C4-2B (cell line): ENCODE measurements at regions not wholly inside any gene's neighbourhood (a gene's known extent, or its start where the extent isn't known, plus 50 kb on each side); places are given as distances from the start of the nearest gene placed in this dataset.

Source experiments
- H3K27ac ChIP-seq: fragments of 450-650 bp; 2 replicates; pipeline ENCODE4 v1.5.1; 2017
- CTCF ChIP-seq: fragments of 450-650 bp; conservative IDR thresholded peaks from 2 replicates; pipeline ENCODE4 v1.5.1; 2017; ENCODE audit warnings: mild to moderate bottlenecking
- ZFX ChIP-seq: fragments of 450-650 bp; IDR thresholded peaks from 2 replicates; pipeline ENCODE4 v1.6.1; 2017

GRCh38 chr3:127137113-127137512 lies 55.8 kb upstream of the PRR23E start:
- no peak overlapping the region for H3K27ac ChIP-seq
- TF ChIP-seq ZFX (no peak), CTCF (no peak)

DNA sequence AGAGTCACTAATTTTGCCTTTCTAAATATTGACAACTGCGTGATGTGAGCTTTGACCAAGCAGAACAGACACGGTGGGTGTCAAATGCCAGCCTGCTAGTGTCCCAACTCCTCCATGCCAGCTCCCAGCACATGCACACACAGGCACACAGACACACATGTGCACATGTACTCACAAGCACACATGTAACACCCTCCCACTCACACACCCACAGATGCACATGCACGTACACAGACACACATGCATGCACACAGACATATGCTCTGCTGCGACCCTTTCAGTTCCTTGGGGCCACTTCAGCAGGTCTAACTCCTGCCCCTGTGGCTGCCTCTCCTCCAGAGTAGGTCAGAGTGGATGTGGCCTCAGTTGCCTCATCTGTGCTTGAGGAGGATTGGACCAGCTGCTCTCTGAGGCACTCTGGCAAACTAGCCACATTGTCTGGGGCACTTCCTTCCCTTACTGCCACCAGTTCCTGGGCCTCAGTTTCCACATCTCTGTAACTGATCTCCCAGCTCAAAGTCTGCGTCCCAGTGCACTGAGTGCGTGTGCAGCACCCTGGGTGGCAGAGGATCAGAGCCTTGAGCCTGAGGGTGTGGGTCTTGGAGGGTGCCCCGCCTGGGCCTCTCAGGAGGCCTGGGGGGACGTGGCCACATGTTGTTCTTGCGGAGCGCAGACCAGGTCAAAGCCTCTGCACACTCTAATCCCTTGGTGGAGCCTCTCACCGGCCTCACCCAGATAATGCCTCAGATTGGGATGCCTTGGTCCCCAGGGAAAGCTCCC lies 55.0 kb upstream of the PRR23E start:
- TF ChIP-seq CTCF (no peak), ZFX (no peak)
- H3K27ac ChIP-seq, result no peak overlapping the region

GRCh38 chr3:127139601-127140500 lies 53.1 kb upstream of the PRR23E start:
- H3K27ac ChIP-seq, result no peak overlapping the region
- TF ChIP-seq CTCF (no peak), ZFX (no peak)

GRCh38 chr3:127140501-127141460 lies 52.1 kb upstream of the PRR23E start:
- TF ChIP-seq CTCF, result no peak
- no peak for TF ChIP-seq ZFX
- H3K27ac ChIP-seq, result peak overlapping the region; percentile 45

GRCh38 chr3:127141921-127142730 lies 50.8 kb upstream of the PRR23E start:
- peak overlapping the region; percentile 45 for H3K27ac ChIP-seq
- TF ChIP-seq ZFX (no peak), CTCF (no peak)
